Astrocyte (in vitro differentiated cells and primary cell): ENCODE measurements at regions not wholly inside any gene's neighbourhood (a gene's known extent, or its start where the extent isn't known, plus 50 kb on each side); places are given as distances from the start of the nearest gene placed in this dataset.

Source experiments
- DNase-seq: peaks from one replicate; pipeline ENCODE4 v3.0.0-alpha.2; 2010; ENCODE audit warnings: low read depth
- FAIRE-seq: peaks from 2 replicates; lab custom pipeline; 2011; peaks lifted over from hg19 to GRCh38; lab: Jason Lieb, UNC
- H2AFZ ChIP-seq: 2 replicates; pipeline ENCODE4 v1.6.0; 2012; ENCODE audit warnings: low read depth, low read length, inconsistent platforms
- H3K27ac ChIP-seq: 2 replicates; pipeline ENCODE4 v1.5.1; 2011; ENCODE audit warnings: low read depth, low read length, inconsistent platforms
- H3K27me3 ChIP-seq: 2 replicates; pipeline ENCODE4 v1.6.0; 2011; ENCODE audit warnings: low read length, inconsistent platforms; ENCODE audit not compliant: insufficient read depth
- H3K36me3 ChIP-seq: 2 replicates; pipeline ENCODE4 v1.5.1; 2011; ENCODE audit warnings: low read length, inconsistent platforms; ENCODE audit not compliant: insufficient read depth
- H3K4me1 ChIP-seq: 2 replicates; pipeline ENCODE4 v1.5.1; 2011; ENCODE audit warnings: low read length, inconsistent platforms; ENCODE audit not compliant: insufficient read depth
- H3K4me2 ChIP-seq: 2 replicates; pipeline ENCODE4 v1.6.0; 2012; ENCODE audit warnings: low read length, inconsistent platforms
- H3K4me3 ChIP-seq: 2 replicates; pipeline ENCODE4 v1.5.1; 2011; ENCODE audit warnings: low read depth, mild to moderate bottlenecking, low read length, inconsistent platforms; ENCODE audit not compliant: insufficient read depth
- H3K79me2 ChIP-seq: 2 replicates; pipeline ENCODE4 v1.6.0; 2012; ENCODE audit warnings: mild to moderate bottlenecking, low read length, inconsistent platforms; ENCODE audit not compliant: insufficient read depth
- H3K9ac ChIP-seq: 2 replicates; pipeline ENCODE4 v1.6.0; 2012; ENCODE audit warnings: mild to moderate bottlenecking, low read length, inconsistent platforms
- H3K9me3 ChIP-seq: 2 replicates; pipeline ENCODE4 v1.5.1; 2012; ENCODE audit warnings: low read depth, mild to moderate bottlenecking, low read length, inconsistent platforms; ENCODE audit not compliant: insufficient read depth
- H4K20me1 ChIP-seq: 2 replicates; pipeline ENCODE4 v1.6.0; 2012; ENCODE audit warnings: low read length, inconsistent platforms; ENCODE audit not compliant: insufficient read depth
- H3K27ac Mint-ChIP-seq: one replicate; pipeline ENCODE4 v1.8.0; 2021; ENCODE audit warnings: mild to moderate bottlenecking, mixed read lengths; ENCODE audit not compliant: unreplicated experiment
- H3K27me3 Mint-ChIP-seq: one replicate; pipeline ENCODE4 v1.8.0; 2021; ENCODE audit warnings: low read depth, mixed read lengths; ENCODE audit not compliant: unreplicated experiment
- H3K36me3 Mint-ChIP-seq: one replicate; pipeline ENCODE4 v1.8.0; 2021; ENCODE audit warnings: low read depth, mixed read lengths; ENCODE audit not compliant: unreplicated experiment
- H3K4me1 Mint-ChIP-seq: one replicate; pipeline ENCODE4 v1.8.0; 2021; ENCODE audit warnings: low read depth, mixed read lengths; ENCODE audit not compliant: unreplicated experiment
- H3K4me3 Mint-ChIP-seq: one replicate; pipeline ENCODE4 v1.8.0; 2021; ENCODE audit warnings: mild to moderate bottlenecking, moderate library complexity, mixed read lengths; ENCODE audit not compliant: unreplicated experiment
- H3K9me3 Mint-ChIP-seq: one replicate; pipeline ENCODE4 v1.8.0; 2021; ENCODE audit warnings: mild to moderate bottlenecking, mixed read lengths; ENCODE audit not compliant: unreplicated experiment
- EZH2 ChIP-seq: IDR thresholded peaks from 2 replicates; pipeline ENCODE4 v1.6.1; 2012; ENCODE audit warnings: mild to moderate bottlenecking, low read length, inconsistent platforms; ENCODE audit not compliant: insufficient read depth
- TF ChIP-seq, protein P1 (sequence below): IDR thresholded peaks from 2 replicates; pipeline ENCODE4 v1.5.1; 2011; ENCODE audit warnings: low read depth, mild to moderate bottlenecking, inconsistent platforms, low read length, moderate library complexity; ENCODE audit not compliant: insufficient read depth

DNA sequence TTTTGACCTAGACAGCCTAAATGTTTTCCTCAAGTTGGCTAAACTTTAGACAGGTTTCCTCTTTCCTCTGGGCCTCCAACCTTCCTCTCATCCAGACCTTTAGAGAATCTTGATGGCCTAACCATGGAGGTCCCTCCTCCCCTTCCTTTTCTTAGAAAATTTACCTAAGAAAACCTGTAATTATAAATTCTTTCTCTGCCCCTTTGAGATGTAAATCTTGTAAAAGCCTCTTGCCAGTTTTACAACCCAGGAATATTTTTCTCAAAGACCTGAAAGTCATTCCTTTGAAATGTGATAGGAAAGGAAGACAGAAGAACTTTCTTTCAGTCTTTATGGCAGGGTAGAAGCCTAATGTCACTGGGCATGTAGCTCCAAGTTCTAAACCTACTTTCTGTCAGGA lies 1752.6 kb upstream of the C9orf72 start:
- Histone ChIP-seq H3K36me3 (no peaks in the 10 kb centered on the region), H3K27ac (no peak overlapping the region), H3K4me1 (no peaks in the 10 kb centered on the region), H4K20me1 (no peaks in the 10 kb centered on the region), H3K4me2 (no peak overlapping the region), H2AFZ (no peak overlapping the region), H3K4me3 (no peak overlapping the region), H3K79me2 (no peaks in the 10 kb centered on the region), H3K9me3 (no peaks in the 10 kb centered on the region), H3K27me3 (no peaks in the 10 kb centered on the region), H3K9ac (no peak overlapping the region)
- FAIRE-seq (no peak), DNase-seq (no peak)
- Mint-ChIP-seq H3K4me1 (peaks cover 8% of the 10 kb centered on the region), H3K9me3 (no peaks in the 10 kb centered on the region), H3K4me3 (no peak overlapping the region), H3K27ac (no peak overlapping the region), H3K36me3 (no peaks in the 10 kb centered on the region), H3K27me3 (no peaks in the 10 kb centered on the region)
- TF ChIP-seq, protein P1, sequence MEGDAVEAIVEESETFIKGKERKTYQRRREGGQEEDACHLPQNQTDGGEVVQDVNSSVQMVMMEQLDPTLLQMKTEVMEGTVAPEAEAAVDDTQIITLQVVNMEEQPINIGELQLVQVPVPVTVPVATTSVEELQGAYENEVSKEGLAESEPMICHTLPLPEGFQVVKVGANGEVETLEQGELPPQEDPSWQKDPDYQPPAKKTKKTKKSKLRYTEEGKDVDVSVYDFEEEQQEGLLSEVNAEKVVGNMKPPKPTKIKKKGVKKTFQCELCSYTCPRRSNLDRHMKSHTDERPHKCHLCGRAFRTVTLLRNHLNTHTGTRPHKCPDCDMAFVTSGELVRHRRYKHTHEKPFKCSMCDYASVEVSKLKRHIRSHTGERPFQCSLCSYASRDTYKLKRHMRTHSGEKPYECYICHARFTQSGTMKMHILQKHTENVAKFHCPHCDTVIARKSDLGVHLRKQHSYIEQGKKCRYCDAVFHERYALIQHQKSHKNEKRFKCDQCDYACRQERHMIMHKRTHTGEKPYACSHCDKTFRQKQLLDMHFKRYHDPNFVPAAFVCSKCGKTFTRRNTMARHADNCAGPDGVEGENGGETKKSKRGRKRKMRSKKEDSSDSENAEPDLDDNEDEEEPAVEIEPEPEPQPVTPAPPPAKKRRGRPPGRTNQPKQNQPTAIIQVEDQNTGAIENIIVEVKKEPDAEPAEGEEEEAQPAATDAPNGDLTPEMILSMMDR: no peak
- no peak for TF ChIP-seq EZH2

DNA sequence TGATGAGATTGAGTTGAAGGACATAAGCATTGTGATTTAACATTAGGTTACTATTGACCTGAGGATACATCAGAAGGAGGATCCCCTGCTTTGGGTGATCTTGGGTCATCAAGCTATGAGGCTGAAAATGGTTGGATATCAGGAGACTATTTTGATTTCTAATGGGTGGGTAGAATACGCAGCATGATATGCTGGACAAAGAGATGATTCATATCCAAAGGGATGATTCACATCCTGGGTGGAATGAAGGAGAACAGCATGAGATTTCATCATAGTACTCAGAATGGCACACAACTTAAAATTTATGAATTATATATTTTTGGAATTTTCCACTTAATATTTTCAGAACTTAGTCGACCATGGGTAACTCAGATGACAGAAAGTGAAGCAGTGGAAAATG lies 1759.5 kb upstream of the C9orf72 start:
- peak overlapping the region; percentile 47 for H2AFZ ChIP-seq
- Mint-ChIP-seq H3K27me3 (no peaks in the 10 kb centered on the region), H3K4me1 (peaks cover 12% of the 10 kb centered on the region), H3K4me3 (no peak overlapping the region), H3K27ac (peak overlapping the region; percentile 74), H3K36me3 (no peaks in the 10 kb centered on the region), H3K9me3 (no peaks in the 10 kb centered on the region)
- DNase-seq: peak; percentile 41
- peak overlapping the region; percentile 5 for H3K4me2 ChIP-seq
- H4K20me1 ChIP-seq: no peaks in the 10 kb centered on the region
- H3K4me3 ChIP-seq: no peak overlapping the region
- no peaks in the 10 kb centered on the region for H3K9me3 ChIP-seq
- peaks cover 13% of the 10 kb centered on the region for H3K4me1 ChIP-seq
- TF ChIP-seq EZH2: no peak
- TF ChIP-seq, protein P1: no peak
- no peaks in the 10 kb centered on the region for H3K27me3 ChIP-seq
- no peak for FAIRE-seq
- H3K36me3 ChIP-seq: no peaks in the 10 kb centered on the region
- H3K9ac ChIP-seq: no peak overlapping the region
- H3K27ac ChIP-seq: peak overlapping the region; percentile 9
- no peaks in the 10 kb centered on the region for H3K79me2 ChIP-seq

DNA sequence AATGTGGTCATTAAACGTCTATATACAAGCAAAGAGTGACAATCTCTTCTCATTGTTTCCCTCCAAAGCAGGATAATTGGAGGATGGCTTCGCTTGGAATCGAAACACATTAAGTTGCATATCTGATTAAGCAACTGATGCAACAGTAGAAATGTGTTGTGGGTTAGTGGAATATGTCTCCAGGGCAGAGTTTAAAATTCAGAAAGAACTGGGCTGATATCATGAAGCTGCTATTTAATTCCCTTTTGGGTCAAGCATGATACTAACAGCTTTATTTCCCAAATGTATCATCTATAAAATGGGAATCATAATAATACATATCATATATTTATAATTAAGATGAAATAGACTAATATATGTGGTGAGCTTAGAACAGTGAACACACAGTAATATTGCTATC lies 1763.0 kb upstream of the C9orf72 start:
- no peak overlapping the region for H3K4me3 Mint-ChIP-seq
- H3K9me3 Mint-ChIP-seq: no peaks in the 10 kb centered on the region
- no peaks in the 10 kb centered on the region for H3K9me3 ChIP-seq
- no peaks in the 10 kb centered on the region for H3K79me2 ChIP-seq
- no peak for FAIRE-seq
- no peak for DNase-seq
- no peak overlapping the region for H3K27ac Mint-ChIP-seq
- no peak overlapping the region for H3K27ac ChIP-seq
- H3K4me1 ChIP-seq: peaks cover 13% of the 10 kb centered on the region
- peaks cover 12% of the 10 kb centered on the region for H3K4me1 Mint-ChIP-seq
- no peak overlapping the region for H3K4me3 ChIP-seq
- H3K9ac ChIP-seq: no peak overlapping the region
- H3K27me3 Mint-ChIP-seq: no peaks in the 10 kb centered on the region
- no peaks in the 10 kb centered on the region for H3K36me3 ChIP-seq
- no peaks in the 10 kb centered on the region for H3K36me3 Mint-ChIP-seq
- H4K20me1 ChIP-seq: no peaks in the 10 kb centered on the region
- TF ChIP-seq, protein P1: no peak
- no peak for TF ChIP-seq EZH2
- H2AFZ ChIP-seq: no peak overlapping the region
- H3K27me3 ChIP-seq: no peaks in the 10 kb centered on the region
- no peak overlapping the region for H3K4me2 ChIP-seq
